PC-3 (cell line): ENCODE measurements at regions not wholly inside any gene's neighbourhood (a gene's known extent, or its start where the extent isn't known, plus 50 kb on each side); places are given as distances from the start of the nearest gene placed in this dataset.

Experiments
- ATAC-seq: fragments of 200-7000 bp; cut with Tn5 transposase; 2 replicates; pipeline ENCODE4 v1.9.1; 2020; ENCODE audit warnings: mild to moderate bottlenecking, moderate library complexity
- BruUV-seq: library from RNA; stranded (reverse); fragments of 400-500 nt; replicated peaks from 2 replicates; lab custom pipeline; 2021; lab: Mats Ljungman, UMichigan
- CTCF ChIA-PET: fragments of 300-600 bp; sonication (Branson Sonifier 250); formaldehyde crosslinking; loops from one replicate; lab custom pipeline; 2022; ENCODE audit warnings: antibody characterized with exemption; lab: Charles Lee
- POLR2A ChIA-PET: fragments of 300-600 bp; sonication (Branson Sonifier 250); formaldehyde crosslinking; loops from one replicate; lab custom pipeline; 2022; ENCODE audit warnings: antibody characterized with exemption; ENCODE audit not compliant: unreplicated experiment; lab: Charles Lee
- DNase-seq: peaks from one replicate; pipeline ENCODE4 v3.0.0-alpha.2; 2015
- H2AFZ ChIP-seq: fragments of 300-600 bp; sonication (generic); 2 replicates; pipeline ENCODE4 v1.6.0; 2016; ENCODE audit warnings: antibody characterized with exemption, low read length
- H3F3A ChIP-seq: fragments of 300-600 bp; sonication (generic); one replicate; pipeline ENCODE4 v1.6.0; 2017; ENCODE audit warnings: antibody characterized with exemption, low read length, control low read depth, mild to moderate bottlenecking; ENCODE audit not compliant: unreplicated experiment
- H3K27ac ChIP-seq: fragments of 300-600 bp; sonication (generic); 2 replicates; pipeline ENCODE4 v1.5.1; 2016; ENCODE audit warnings: mild to moderate bottlenecking, low read length
- H3K27me3 ChIP-seq: fragments of 300-600 bp; sonication (generic); 2 replicates; pipeline ENCODE4 v1.6.1; 2016; ENCODE audit warnings: low read length, mixed read lengths
- H3K36me3 ChIP-seq: fragments of 300-600 bp; sonication (generic); 2 replicates; pipeline ENCODE4 v1.6.1; 2016; ENCODE audit warnings: low read depth, mixed run types, low read length, mixed read lengths
- H3K4me1 ChIP-seq: fragments of 300-600 bp; sonication (generic); 2 replicates; pipeline ENCODE4 v1.5.1; 2016; ENCODE audit warnings: low read length; ENCODE audit not compliant: insufficient read depth
- H3K4me2 ChIP-seq: fragments of 300-600 bp; sonication (generic); 2 replicates; pipeline ENCODE4 v1.6.0; 2016; ENCODE audit warnings: low read length
- H3K4me3 ChIP-seq: fragments of 300-600 bp; sonication (generic); 2 replicates; pipeline ENCODE4 v1.5.1; 2016; ENCODE audit warnings: mild to moderate bottlenecking, low read length, mixed read lengths
- H3K79me2 ChIP-seq: fragments of 300-600 bp; sonication (generic); 2 replicates; pipeline ENCODE4 v1.6.1; 2017; ENCODE audit warnings: low read length, mixed read lengths
- H3K9ac ChIP-seq: fragments of 300-600 bp; sonication (generic); 2 replicates; pipeline ENCODE4 v1.6.0; 2016; ENCODE audit warnings: mild to moderate bottlenecking, low read length
- H3K9me2 ChIP-seq: fragments of 300-600 bp; sonication (generic); replicated peaks from 2 replicates; pipeline ENCODE4 v1.6.1; 2016; ENCODE audit warnings: mixed run types, low read length, mixed read lengths
- H3K9me3 ChIP-seq: fragments of 300-600 bp; sonication (generic); 2 replicates; pipeline ENCODE4 v1.6.1; 2016; ENCODE audit warnings: low read length, mixed read lengths
- H4K20me1 ChIP-seq: fragments of 300-600 bp; sonication (generic); 2 replicates; pipeline ENCODE4 v1.6.1; 2016; ENCODE audit warnings: low read length, mixed read lengths
- EZH2 ChIP-seq: fragments of 300-600 bp; sonication (generic); IDR thresholded peaks from one replicate; pipeline ENCODE4 v1.6.1; 2017; ENCODE audit warnings: antibody characterized with exemption, mild to moderate bottlenecking, low read length; ENCODE audit not compliant: unreplicated experiment
- EZH2phosphoT487 ChIP-seq: fragments of 300-600 bp; sonication (generic); IDR thresholded peaks from 2 replicates; pipeline ENCODE4 v1.6.1; 2018; ENCODE audit warnings: mild to moderate bottlenecking, antibody characterized with exemption, low read length, borderline replicate concordance
- intact Hi-C: fragments of 100-400 bp; cut with micrococcal nuclease; formaldehyde crosslinking; loops from 2 replicates; pipeline ENCODE4 v1.9.0; 2023
- TF ChIP-seq, protein P1 (sequence below): fragments of 300-600 bp; sonication (generic); conservative IDR thresholded peaks from 2 replicates; pipeline ENCODE4 v1.5.1; 2017; ENCODE audit warnings: antibody characterized with exemption, low read depth, mild to moderate bottlenecking, low read length

GRCh38 chr3:8197384-8197783 lies 304.2 kb upstream of the LMCD1 start:
- intact Hi-C loops, result no loop called here
- H3K27ac ChIP-seq, result no peak overlapping the region
- TF ChIP-seq, protein P1, sequence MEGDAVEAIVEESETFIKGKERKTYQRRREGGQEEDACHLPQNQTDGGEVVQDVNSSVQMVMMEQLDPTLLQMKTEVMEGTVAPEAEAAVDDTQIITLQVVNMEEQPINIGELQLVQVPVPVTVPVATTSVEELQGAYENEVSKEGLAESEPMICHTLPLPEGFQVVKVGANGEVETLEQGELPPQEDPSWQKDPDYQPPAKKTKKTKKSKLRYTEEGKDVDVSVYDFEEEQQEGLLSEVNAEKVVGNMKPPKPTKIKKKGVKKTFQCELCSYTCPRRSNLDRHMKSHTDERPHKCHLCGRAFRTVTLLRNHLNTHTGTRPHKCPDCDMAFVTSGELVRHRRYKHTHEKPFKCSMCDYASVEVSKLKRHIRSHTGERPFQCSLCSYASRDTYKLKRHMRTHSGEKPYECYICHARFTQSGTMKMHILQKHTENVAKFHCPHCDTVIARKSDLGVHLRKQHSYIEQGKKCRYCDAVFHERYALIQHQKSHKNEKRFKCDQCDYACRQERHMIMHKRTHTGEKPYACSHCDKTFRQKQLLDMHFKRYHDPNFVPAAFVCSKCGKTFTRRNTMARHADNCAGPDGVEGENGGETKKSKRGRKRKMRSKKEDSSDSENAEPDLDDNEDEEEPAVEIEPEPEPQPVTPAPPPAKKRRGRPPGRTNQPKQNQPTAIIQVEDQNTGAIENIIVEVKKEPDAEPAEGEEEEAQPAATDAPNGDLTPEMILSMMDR, result no peak
- TF ChIP-seq EZH2, result no peak
- no peak for TF ChIP-seq EZH2phosphoT487
- ChIA-PET POLR2A (no interaction called here), CTCF (no interaction called here)
- H3K9me2 ChIP-seq, result no peaks in the 10 kb centered on the region
- H3K9ac ChIP-seq, result no peak overlapping the region
- no peaks in the 10 kb centered on the region for H3K79me2 ChIP-seq
- no peaks in the 10 kb centered on the region for H3K9me3 ChIP-seq
- no peak overlapping the region for H3K4me2 ChIP-seq
- H3K36me3 ChIP-seq, result no peaks in the 10 kb centered on the region
- no peak for ATAC-seq
- no peak overlapping the region for H3K4me3 ChIP-seq
- no peak overlapping the region for H2AFZ ChIP-seq
- BruUV-seq, result no TSS peak
- no peaks in the 10 kb centered on the region for H4K20me1 ChIP-seq
- no peaks in the 10 kb centered on the region for H3F3A ChIP-seq
- H3K4me1 ChIP-seq, result no peaks in the 10 kb centered on the region
- H3K27me3 ChIP-seq, result no peaks in the 10 kb centered on the region
- DNase-seq, result no peak

DNA sequence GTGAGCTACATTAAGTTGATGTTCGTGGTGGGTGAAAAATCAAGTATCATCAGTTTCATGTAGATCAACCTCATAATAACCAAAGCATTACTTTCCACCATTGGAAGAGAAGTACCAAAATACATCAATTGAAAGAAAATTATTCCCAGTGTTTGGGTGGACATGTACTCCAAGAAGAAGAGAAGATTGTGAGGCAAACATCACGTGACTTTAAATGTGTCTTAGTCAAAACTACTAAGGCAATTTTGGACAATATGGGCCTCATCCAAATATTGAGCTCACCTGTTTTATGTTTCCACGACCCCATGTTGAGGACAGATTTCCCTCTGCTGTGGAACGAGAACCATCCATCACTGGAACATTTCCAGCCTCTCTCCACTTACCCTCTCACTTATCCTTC lies 303.0 kb upstream of the LMCD1 start:
- Histone ChIP-seq H3K27ac (no peak overlapping the region), H3K9me2 (no peaks in the 10 kb centered on the region), H3K27me3 (no peaks in the 10 kb centered on the region), H4K20me1 (no peaks in the 10 kb centered on the region), H3K4me2 (no peak overlapping the region), H3K9ac (no peak overlapping the region), H3K36me3 (no peaks in the 10 kb centered on the region), H3K79me2 (no peaks in the 10 kb centered on the region), H3K4me1 (no peaks in the 10 kb centered on the region), H3K4me3 (no peak overlapping the region), H3F3A (no peaks in the 10 kb centered on the region), H3K9me3 (no peaks in the 10 kb centered on the region), H2AFZ (no peak overlapping the region)
- intact Hi-C loops, result no loop called here
- ChIA-PET POLR2A (no interaction called here), CTCF (no interaction called here)
- TF ChIP-seq EZH2 (no peak), EZH2phosphoT487 (no peak)
- TF ChIP-seq, protein P1, result no peak
- DNase-seq (no peak), ATAC-seq (no peak)
- no TSS peak for BruUV-seq

- DNase-seq, result no peak
- Histone ChIP-seq H3K36me3 (no peaks in the 10 kb centered on the region), H3K4me2 (no peak overlapping the region), H4K20me1 (no peaks in the 10 kb centered on the region), H3F3A (no peaks in the 10 kb centered on the region), H3K9ac (no peak overlapping the region), H3K9me3 (no peaks in the 10 kb centered on the region), H3K27me3 (peaks cover 14% of the 10 kb centered on the region), H3K4me1 (no peaks in the 10 kb centered on the region), H3K79me2 (no peaks in the 10 kb centered on the region), H3K27ac (no peak overlapping the region), H2AFZ (no peak overlapping the region), H3K4me3 (no peak overlapping the region), H3K9me2 (no peaks in the 10 kb centered on the region)
- no peak for ATAC-seq
- TF ChIP-seq, protein P1, result no peak
- TF ChIP-seq EZH2phosphoT487, result no peak
- TF ChIP-seq EZH2, result no peak
- BruUV-seq, result no TSS peak
- CTCF ChIA-PET, result no interaction called here
- intact Hi-C loops, result no loop called here
- POLR2A ChIA-PET, result no interaction called here
These were observed 300.6 kb upstream of the LMCD1 start for GRCh38 chr3:8200996-8201395.
